Memory B cell (primary cell): ENCODE measurements at regions not wholly inside any gene's neighbourhood (a gene's known extent, or its start where the extent isn't known, plus 50 kb on each side); places are given as distances from the start of the nearest gene placed in this dataset.

Experiments
- ATAC-seq: fragments of 150-1000 bp; cut with Tn5 transposase; 2 replicates; pipeline ENCODE4 v1.10.0; 2021; ENCODE audit warnings: low read depth, mild to moderate bottlenecking, moderate library complexity
- DNase-seq, 2 donors: peaks; one replicate each; pipeline ENCODE4 v3.0.0; 2022; ENCODE audit warnings: low spot score in 2 of 2
- H3K27ac Mint-ChIP-seq: one replicate; pipeline ENCODE4 v1.8.0; 2022; ENCODE audit warnings: mild to moderate bottlenecking, moderate library complexity, mixed read lengths
- H3K27me3 Mint-ChIP-seq: one replicate; pipeline ENCODE4 v1.8.0; 2022; ENCODE audit warnings: mixed read lengths
- H3K36me3 Mint-ChIP-seq: one replicate; pipeline ENCODE4 v1.8.0; 2022; ENCODE audit warnings: mild to moderate bottlenecking, mixed read lengths
- H3K4me1 Mint-ChIP-seq: one replicate; pipeline ENCODE4 v1.8.0; 2022; ENCODE audit warnings: mixed read lengths
- H3K4me3 Mint-ChIP-seq: one replicate; pipeline ENCODE4 v1.8.0; 2022; ENCODE audit warnings: mild to moderate bottlenecking, moderate library complexity, mixed read lengths
- H3K9me3 Mint-ChIP-seq: one replicate; pipeline ENCODE4 v1.8.0; 2022; ENCODE audit warnings: mixed read lengths

DNA sequence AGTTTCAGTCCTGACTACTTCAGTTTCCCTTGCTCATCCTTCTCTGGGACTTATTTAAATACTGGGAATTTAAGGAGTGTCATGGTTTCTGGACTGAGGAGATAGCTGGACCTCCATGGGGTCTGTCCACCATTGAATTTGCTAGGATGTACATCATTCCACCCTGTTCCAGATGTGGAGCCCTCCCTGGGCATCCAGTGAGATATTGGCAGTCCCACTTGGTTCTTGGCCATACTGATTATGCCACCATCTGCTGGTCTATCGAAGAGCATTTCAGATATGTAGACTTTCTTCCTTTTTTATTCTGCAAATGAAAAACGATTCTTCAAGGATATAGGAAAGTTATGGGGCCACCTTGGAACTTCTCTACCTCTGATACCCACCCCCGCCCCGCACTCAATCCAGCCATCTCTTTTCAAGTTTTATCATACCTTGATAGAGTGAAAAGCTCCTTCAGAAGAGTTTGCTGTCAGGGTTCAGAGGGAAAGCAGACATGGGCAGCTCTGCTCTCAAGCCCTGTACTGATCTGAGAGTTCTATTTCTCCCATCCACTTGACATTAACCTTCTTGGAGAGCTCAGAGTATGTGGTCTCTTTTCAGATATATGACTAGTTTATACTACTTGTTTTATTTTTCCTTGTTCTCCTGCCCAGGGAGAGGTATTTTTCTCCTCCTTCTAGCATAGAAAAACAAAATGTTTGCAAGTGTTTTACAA is 490.7 kb upstream of the SGCD start:
- H3K36me3 Mint-ChIP-seq = no peaks in the 10 kb centered on the region
- H3K4me3 Mint-ChIP-seq = no peak overlapping the region
- no peaks in the 10 kb centered on the region for H3K9me3 Mint-ChIP-seq
- H3K27ac Mint-ChIP-seq = no peak overlapping the region
- H3K27me3 Mint-ChIP-seq = no peaks in the 10 kb centered on the region
- ATAC-seq (no peak), DNase-seq (no peak)
- no peaks in the 10 kb centered on the region for H3K4me1 Mint-ChIP-seq

DNA sequence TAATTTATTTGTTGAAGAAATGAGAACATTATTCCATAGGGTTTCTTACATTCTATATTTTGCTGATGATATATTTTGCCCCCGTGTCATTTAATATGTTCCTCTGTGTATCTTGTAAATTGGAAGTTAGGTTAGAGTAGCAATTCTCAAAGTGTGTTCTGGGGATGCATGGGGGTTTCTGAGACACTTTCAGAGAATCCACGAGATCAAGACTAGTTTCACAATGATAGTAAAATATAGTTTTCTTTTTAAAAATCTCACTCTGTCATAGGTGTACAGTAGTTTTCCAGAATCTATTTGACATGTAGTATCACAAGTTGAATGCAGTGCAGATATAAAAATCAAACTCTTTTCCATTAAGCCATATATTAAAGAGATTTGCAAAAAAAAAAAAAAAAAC is 488.6 kb upstream of the SGCD start:
- Mint-ChIP-seq H3K27ac (no peak overlapping the region), H3K27me3 (no peaks in the 10 kb centered on the region), H3K9me3 (no peaks in the 10 kb centered on the region)

DNA sequence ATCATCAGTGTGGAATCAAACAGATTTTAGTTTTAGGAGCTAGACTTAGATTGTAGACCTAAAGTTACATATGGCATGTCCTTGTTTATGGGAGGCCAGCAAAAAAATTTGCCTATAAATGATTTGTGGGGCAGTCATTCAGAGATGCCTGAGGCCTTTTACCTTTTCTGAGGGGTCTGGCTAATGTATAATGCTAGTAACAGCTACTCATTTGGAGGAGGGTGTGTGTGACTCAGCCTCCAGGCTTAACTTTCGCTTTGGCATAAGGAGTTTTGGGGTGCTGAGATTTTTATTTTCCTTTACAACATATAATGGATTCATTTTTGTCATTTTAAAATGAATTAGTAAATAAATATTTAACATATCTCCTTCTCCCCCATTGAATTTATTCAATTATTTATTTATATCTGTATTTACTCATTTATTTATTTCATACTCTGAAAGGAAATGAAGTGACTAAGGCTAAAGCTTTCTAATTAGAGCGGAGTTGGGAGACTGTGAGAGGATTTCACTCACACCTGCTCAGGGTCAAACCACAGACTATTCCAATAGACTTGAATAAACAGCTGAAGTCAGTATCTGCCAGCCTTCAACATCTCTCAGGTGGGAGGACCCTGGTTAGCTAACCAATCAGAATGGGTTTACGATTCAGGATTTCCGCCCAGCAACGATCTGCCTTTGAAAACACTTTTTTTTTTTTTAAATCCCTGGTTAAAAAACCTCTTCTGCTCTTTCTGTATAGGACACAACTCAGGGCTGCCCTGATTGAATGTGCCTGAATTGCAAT is 487.5 kb upstream of the SGCD start:
- no peaks in the 10 kb centered on the region for H3K36me3 Mint-ChIP-seq
- H3K27ac Mint-ChIP-seq = no peak overlapping the region
- ATAC-seq (no peak), DNase-seq (no peak)
- H3K4me3 Mint-ChIP-seq = no peak overlapping the region
- H3K9me3 Mint-ChIP-seq = no peaks in the 10 kb centered on the region
- no peaks in the 10 kb centered on the region for H3K27me3 Mint-ChIP-seq
- no peaks in the 10 kb centered on the region for H3K4me1 Mint-ChIP-seq

More for the DNA sequence above, 488.6 kb upstream of the SGCD start:
- Mint-ChIP-seq H3K4me1 (no peaks in the 10 kb centered on the region), H3K4me3 (no peak overlapping the region), H3K36me3 (no peaks in the 10 kb centered on the region)
- no peak for ATAC-seq
- no peak for DNase-seq

DNA sequence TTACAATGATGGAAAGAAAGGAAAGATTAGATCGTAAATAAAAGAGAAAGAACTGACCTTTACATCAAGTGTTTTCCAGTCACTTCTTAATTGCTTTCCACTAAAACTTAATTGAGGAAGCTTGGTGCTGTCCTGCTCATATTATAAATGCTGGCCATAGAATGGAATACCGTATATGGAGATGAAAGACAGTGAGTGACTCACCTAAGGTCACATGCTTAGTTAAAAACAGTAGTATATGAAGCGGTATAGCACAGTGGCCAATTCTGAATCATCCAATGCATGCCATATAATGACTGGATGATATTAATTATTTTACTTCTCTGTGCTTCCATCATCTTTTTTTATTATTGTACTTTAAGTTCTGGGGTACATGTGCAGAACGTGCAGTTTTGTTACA is 482.4 kb upstream of the SGCD start:
- H3K36me3 Mint-ChIP-seq = no peaks in the 10 kb centered on the region
- no peaks in the 10 kb centered on the region for H3K9me3 Mint-ChIP-seq
- no peaks in the 10 kb centered on the region for H3K27me3 Mint-ChIP-seq
- H3K4me3 Mint-ChIP-seq = no peak overlapping the region
- no peak overlapping the region for H3K27ac Mint-ChIP-seq
- no peak for ATAC-seq
- H3K4me1 Mint-ChIP-seq = no peaks in the 10 kb centered on the region
- DNase-seq = no peak

DNA sequence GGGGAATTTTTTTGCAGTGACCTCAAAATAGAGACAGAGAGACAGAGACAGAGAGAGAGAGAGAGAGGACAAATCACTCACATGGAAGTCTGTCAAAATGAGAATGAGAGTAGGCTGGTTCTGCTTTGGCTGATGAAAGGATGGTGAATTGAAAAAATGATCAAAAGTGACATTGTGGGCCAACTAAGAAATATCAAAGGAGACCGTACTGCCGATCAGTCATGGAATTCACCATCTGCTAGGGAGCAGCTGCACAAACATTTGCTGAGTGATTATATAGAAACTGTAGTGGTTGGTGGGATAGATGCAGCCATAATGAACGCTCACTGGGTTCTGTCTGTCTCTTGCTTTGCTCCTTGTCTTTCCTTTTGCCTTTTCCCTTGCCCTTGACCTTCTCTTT is 476.6 kb upstream of the SGCD start:
- no peaks in the 10 kb centered on the region for H3K4me1 Mint-ChIP-seq
- H3K27me3 Mint-ChIP-seq = no peaks in the 10 kb centered on the region
- H3K36me3 Mint-ChIP-seq = no peaks in the 10 kb centered on the region
- DNase-seq (no peak), ATAC-seq (no peak)
- no peak overlapping the region for H3K4me3 Mint-ChIP-seq
- no peak overlapping the region for H3K27ac Mint-ChIP-seq
- H3K9me3 Mint-ChIP-seq = peaks cover 1% of the 10 kb centered on the region

DNA sequence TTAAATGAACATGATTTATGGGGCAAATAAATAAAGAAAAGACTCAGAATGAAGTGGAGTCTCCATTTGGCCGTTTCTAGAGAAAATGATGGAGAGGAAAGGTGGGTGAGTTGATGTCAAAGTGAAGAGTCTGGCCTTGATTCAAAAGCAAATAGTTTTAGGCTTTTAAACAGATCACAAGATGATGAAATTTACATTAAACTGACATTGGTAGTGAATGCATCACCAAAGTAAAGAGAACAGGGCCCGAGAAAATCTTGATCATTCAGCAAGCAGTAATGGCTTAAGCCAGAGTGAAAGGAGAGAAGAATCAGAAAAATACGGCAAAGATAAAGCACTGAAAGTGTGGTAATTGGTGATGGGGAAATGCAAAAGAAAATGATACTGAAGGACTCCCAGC is 460.0 kb upstream of the SGCD start:
- DNase-seq (no peak), ATAC-seq (no peak)
- no peak overlapping the region for H3K4me3 Mint-ChIP-seq
- H3K36me3 Mint-ChIP-seq = no peaks in the 10 kb centered on the region
- H3K27ac Mint-ChIP-seq = no peak overlapping the region
- peaks cover 7% of the 10 kb centered on the region for H3K27me3 Mint-ChIP-seq
- no peaks in the 10 kb centered on the region for H3K4me1 Mint-ChIP-seq
- H3K9me3 Mint-ChIP-seq = no peaks in the 10 kb centered on the region

DNA sequence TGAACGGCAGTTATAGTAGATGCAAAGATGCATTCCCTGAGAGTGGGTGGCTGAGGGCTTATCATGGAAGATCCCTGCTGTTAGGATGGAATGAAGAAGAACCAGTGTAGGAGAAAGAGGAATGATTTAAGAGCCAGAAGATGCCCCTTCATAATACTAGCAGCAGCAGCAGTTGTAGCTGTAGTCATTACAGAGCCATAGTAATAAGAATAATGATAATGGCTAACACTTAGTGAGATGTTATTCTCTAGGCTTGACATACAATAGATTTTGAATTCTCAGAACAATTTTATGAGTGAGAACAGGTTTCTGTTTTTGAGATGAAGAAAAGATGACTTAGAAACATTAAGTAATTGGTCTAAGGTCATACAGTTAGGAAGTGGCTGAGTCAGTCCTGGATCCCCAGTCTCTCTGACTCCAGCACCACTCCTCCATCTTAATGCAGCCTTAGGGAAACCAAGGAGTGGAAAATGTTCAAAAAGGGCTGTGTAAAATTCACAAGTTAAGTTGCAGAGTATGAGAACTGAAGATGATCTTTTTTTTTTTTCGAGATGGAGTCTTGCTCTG is 459.4 kb upstream of the SGCD start:
- H3K4me3 Mint-ChIP-seq = no peak overlapping the region
- no peaks in the 10 kb centered on the region for H3K4me1 Mint-ChIP-seq
- H3K9me3 Mint-ChIP-seq = no peaks in the 10 kb centered on the region
- peaks cover 7% of the 10 kb centered on the region for H3K27me3 Mint-ChIP-seq
- ATAC-seq (no peak), DNase-seq (no peak)
- H3K36me3 Mint-ChIP-seq = no peaks in the 10 kb centered on the region
- H3K27ac Mint-ChIP-seq = no peak overlapping the region

DNA sequence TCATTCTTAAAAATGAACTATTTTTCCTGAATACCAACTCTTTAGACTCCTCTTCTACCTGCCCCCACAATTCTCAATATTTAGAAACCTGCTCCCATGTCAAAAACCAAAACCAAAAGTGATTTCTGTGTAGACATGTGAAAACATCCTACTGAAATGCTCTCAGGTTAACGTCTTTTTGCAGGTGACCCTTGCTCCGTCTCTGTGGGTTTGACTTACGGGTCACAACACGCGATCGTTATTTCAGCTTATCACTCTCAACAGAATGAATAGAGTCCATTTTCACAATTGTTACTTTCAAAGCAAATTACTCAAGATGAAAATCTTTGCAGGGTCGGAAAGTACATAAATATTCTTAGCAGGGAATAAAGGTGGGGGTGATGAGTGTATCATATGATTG is 456.3 kb upstream of the SGCD start:
- DNase-seq (no peak), ATAC-seq (no peak)
- H3K4me3 Mint-ChIP-seq = no peak overlapping the region
- peaks cover 4% of the 10 kb centered on the region for H3K27me3 Mint-ChIP-seq
- H3K27ac Mint-ChIP-seq = no peak overlapping the region
- no peaks in the 10 kb centered on the region for H3K36me3 Mint-ChIP-seq
- no peaks in the 10 kb centered on the region for H3K4me1 Mint-ChIP-seq
- no peaks in the 10 kb centered on the region for H3K9me3 Mint-ChIP-seq

DNA sequence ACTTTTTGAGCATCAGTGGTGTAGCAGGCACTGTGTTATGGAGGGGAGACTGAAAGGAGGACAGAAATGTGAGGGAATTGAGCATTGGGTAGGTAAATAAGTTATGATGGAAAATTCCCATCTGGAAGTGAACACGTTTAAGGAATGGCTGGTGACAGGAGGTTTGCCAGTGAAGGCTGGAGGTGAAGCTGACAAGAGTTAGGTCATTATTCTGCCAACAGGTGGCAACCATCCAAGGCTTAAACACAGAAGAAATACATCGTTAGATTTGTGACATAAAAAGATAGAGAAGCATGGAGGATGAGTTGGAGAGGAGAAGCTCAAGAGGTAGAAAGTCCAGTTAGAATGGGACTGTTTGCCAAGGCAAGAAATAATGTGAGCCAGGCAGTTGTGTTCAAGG is 455.3 kb upstream of the SGCD start:
- no peak overlapping the region for H3K4me3 Mint-ChIP-seq
- no peak overlapping the region for H3K27ac Mint-ChIP-seq
- peaks cover 4% of the 10 kb centered on the region for H3K27me3 Mint-ChIP-seq
- H3K36me3 Mint-ChIP-seq = no peaks in the 10 kb centered on the region
- DNase-seq (no peak), ATAC-seq (no peak)
- no peaks in the 10 kb centered on the region for H3K9me3 Mint-ChIP-seq
- H3K4me1 Mint-ChIP-seq = no peaks in the 10 kb centered on the region

DNA sequence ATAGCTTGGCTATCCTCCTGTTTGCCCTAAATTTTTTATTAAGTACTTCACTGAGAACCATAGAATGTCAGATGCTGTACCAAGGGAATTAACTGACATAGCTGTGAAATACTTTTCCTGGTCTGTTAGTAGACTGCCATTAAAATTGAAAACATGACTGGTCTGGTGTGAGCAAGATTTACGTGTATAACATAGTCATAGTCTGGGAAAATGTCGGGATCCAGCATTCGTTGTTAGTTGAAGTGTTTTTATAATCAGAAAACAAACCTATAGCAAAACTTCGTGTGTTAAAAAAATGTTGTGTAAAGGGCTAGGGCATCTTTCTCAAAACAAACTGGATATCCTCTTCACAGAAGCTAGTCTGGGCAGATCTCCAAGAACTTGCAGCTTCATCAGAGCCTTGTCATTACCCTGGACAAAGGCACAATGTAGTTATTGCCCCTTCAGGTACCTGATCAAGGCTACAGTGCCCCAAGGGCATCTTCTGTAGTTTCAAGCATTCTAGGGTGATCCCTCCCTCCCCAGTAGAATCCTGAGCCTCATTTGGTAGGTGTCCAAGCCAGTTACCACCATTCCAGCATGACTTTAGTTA is 454.2 kb upstream of the SGCD start:
- Mint-ChIP-seq H3K27me3 (peaks cover 4% of the 10 kb centered on the region), H3K4me1 (no peaks in the 10 kb centered on the region), H3K9me3 (no peaks in the 10 kb centered on the region), H3K27ac (no peak overlapping the region), H3K4me3 (no peak overlapping the region), H3K36me3 (no peaks in the 10 kb centered on the region)
- ATAC-seq = no peak
- DNase-seq = no peak

DNA sequence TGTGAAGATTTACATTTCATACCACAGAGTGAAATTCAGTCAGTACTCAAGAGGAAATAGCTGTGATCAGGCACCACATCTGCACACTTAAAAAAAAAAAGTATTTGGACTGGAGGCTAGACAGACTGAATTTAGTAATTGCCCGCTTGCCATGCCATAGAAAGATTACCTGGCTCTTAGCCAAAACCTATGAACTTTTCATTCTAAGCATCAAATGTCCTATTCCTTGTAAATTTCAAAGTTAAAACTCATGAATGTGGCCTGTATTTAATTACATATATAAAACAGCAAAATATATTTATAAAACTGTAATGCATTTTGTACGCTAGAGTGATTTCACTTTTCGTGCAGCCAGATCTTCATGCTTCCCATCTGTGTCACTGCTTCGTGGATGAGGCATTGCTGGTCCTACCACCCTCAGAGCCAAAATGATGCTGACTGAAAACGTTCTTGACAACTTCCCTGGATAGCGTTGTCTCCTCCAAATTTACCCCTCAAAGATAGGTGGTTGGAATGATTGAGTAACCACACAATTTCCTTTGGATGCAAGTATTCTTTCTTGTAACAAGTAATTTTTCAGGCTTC is 447.9 kb upstream of the SGCD start:
- DNase-seq (no peak), ATAC-seq (no peak)
- no peaks in the 10 kb centered on the region for H3K27me3 Mint-ChIP-seq
- H3K36me3 Mint-ChIP-seq = no peaks in the 10 kb centered on the region
- H3K27ac Mint-ChIP-seq = no peak overlapping the region
- no peak overlapping the region for H3K4me3 Mint-ChIP-seq
- H3K9me3 Mint-ChIP-seq = no peaks in the 10 kb centered on the region
- H3K4me1 Mint-ChIP-seq = no peaks in the 10 kb centered on the region

DNA sequence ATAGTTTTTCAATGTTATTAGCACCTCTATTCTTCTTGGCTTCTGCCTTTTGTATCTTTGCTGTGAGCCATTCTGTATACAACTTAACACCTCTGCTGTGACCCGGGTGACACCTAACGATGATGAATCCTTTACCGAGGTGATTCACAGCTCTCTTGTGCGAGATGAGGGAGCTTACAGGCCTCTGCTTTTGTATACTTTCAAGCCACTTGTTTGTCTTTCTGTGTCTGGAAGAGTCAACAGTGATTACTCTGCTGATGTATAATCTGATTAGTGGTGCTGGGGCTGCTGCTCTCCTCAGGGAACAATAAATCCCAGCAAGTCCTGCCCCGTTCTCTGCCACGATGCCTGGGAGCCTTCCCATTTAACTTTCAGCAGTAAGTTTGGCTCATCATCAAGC is 442.9 kb upstream of the SGCD start:
- no peak for ATAC-seq
- Mint-ChIP-seq H3K27ac (no peak overlapping the region), H3K9me3 (no peaks in the 10 kb centered on the region), H3K4me3 (no peak overlapping the region), H3K36me3 (no peaks in the 10 kb centered on the region), H3K4me1 (no peaks in the 10 kb centered on the region), H3K27me3 (no peaks in the 10 kb centered on the region)
- DNase-seq = no peak

DNA sequence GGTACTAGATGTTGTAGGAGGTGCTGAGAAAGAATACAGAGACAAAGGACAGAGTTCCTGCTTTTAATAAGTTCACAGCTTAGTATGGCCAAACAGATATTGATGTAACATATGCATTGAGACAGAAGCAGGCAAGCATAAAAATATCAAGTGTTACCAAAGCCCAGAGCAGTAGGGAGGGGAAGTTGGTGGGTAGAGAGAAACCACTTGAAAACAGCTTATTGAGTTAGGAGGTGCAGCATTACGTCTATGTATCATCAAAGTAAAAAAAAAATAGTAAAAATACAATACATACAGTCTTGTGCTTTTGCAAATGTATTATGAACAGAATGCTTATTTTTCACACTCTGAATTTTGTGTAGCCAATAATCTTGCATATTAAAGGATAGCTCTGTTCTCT is 441.8 kb upstream of the SGCD start:
- DNase-seq (no peak), ATAC-seq (no peak)
- Mint-ChIP-seq H3K4me3 (no peak overlapping the region), H3K4me1 (no peaks in the 10 kb centered on the region), H3K27ac (no peak overlapping the region), H3K36me3 (no peaks in the 10 kb centered on the region), H3K9me3 (no peaks in the 10 kb centered on the region), H3K27me3 (no peaks in the 10 kb centered on the region)

DNA sequence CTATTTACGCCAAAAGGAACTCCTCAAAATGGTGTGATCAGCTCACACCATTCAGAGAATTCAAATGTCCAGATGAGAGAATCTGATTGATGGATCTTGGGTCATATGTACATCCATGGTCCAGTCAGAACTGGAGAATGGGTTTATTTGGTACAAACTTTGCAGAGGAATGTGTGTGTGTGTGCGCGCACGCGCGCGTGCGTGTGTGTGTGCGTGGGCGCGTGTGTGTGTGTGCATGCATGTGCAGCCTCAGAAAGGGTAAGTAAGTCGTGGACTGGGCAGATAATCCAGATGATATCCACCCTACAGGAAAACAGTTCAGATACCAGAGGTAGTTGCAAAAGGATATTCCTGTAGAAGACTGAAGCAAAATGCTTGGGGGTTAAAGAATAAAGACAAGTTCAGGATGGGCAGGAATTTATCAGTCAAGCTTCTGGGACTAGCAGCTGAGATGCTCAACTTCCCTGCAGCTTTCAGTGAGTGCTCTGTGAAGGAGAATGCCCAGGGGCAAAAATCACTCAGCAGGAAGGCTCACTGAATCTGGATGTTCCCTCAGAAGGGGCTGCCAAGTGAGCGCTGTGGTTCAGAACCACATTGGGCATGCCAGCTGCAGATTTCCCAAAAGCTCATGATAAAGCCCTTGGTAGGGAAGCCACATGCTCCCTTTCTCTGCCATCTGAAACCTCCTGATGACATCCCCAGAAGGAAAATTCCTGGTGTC is 440.5 kb upstream of the SGCD start:
- no peak for DNase-seq
- H3K9me3 Mint-ChIP-seq = no peaks in the 10 kb centered on the region
- no peak for ATAC-seq
- H3K27me3 Mint-ChIP-seq = peaks cover 1% of the 10 kb centered on the region
- no peaks in the 10 kb centered on the region for H3K4me1 Mint-ChIP-seq
- no peaks in the 10 kb centered on the region for H3K36me3 Mint-ChIP-seq
- no peak overlapping the region for H3K27ac Mint-ChIP-seq
- no peak overlapping the region for H3K4me3 Mint-ChIP-seq
